NT2/D1 (cell line): ENCODE measurements at regions not wholly inside any gene's neighbourhood (a gene's known extent, or its start where the extent isn't known, plus 50 kb on each side); places are given as distances from the start of the nearest gene placed in this dataset.

Experiments
- SUZ12 ChIP-seq: IDR thresholded peaks from 2 replicates; pipeline ENCODE4 v1.6.1; 2011; ENCODE audit not compliant: insufficient read length, insufficient read depth; ENCODE audit errors: extremely low read depth
- YY1 ChIP-seq: IDR thresholded peaks from 2 replicates; pipeline ENCODE4 v1.6.1; 2011; ENCODE audit not compliant: insufficient read length, insufficient read depth
- ZNF274 ChIP-seq: IDR thresholded peaks from 2 replicates; pipeline ENCODE4 v1.6.1; 2011; ENCODE audit warnings: mild to moderate bottlenecking, low read depth, low read length

GRCh38 chr12:71321130-71321529, 118.5 kb upstream of the LGR5 start:
- no peak for TF ChIP-seq ZNF274
- no peak for TF ChIP-seq YY1
- no peak for TF ChIP-seq SUZ12
